A549 (cell line): ENCODE measurements at regions not wholly inside any gene's neighbourhood (a gene's known extent, or its start where the extent isn't known, plus 50 kb on each side); places are given as distances from the start of the nearest gene placed in this dataset.

Source experiments
- CEBPB ChIP-seq, 2 experiments: fragments of >200 bp in 1 of 2; sonication (Bioruptor Twin) in 1 of 2; formaldehyde crosslinking in 1 of 2; IDR thresholded peaks; 2 replicates each; pipeline ENCODE4 v1.6.1; 2012 to 2016
- CHD4 ChIP-seq: fragments of 200-600 bp; sonication (generic); IDR thresholded peaks from 2 replicates; pipeline ENCODE4 v1.6.1; 2016; ENCODE audit warnings: antibody characterized with exemption, mild to moderate bottlenecking, borderline replicate concordance
- FOSL2 ChIP-seq, 2 experiments: fragments of 450-650 bp in 1 of 2; fragments of >200 bp in 1 of 2; sonication (Bioruptor Twin) in 1 of 2; formaldehyde crosslinking; IDR thresholded peaks; 2 replicates each; pipeline versions ENCODE4 v1.5.0 to v1.6.1; 2016 to 2020; ENCODE audit warnings: mild to moderate bottlenecking in 1 of 2, moderate library complexity in 1 of 2
- JUNB ChIP-seq: fragments of >200 bp; sonication (Bioruptor Twin); formaldehyde crosslinking; IDR thresholded peaks from 2 replicates; pipeline ENCODE4 v1.6.1; 2016
- POLR2A ChIP-seq: IDR thresholded peaks from 2 replicates; pipeline ENCODE4 v1.6.1; 2012; ENCODE audit warnings: mild to moderate bottlenecking, low read length
- RAD21 ChIP-seq, 2 experiments: fragments of >200 bp in 1 of 2; sonication (Bioruptor Twin) in 1 of 2; formaldehyde crosslinking in 1 of 2; IDR thresholded peaks in 1 of 2; conservative IDR thresholded peaks in 1 of 2; 2 replicates in 1 of 2; 3 replicates in 1 of 2; pipeline ENCODE4 v1.6.1; 2012 to 2018; ENCODE audit warnings: inconsistent platforms in 1 of 2

GRCh38 chr5:12133520-12133919 is 229.3 kb upstream of the CTNND2 start:
- TF ChIP-seq POLR2A (no peak), CEBPB (IDR thresholded peaks at IDR 0.05) (no peak), RAD21 (conservative IDR thresholded peaks at IDR 0.05 in 1 of 2, IDR thresholded peaks at IDR 0.05 in 1 of 2) (no peak), CHD4 (no peak), JUNB (no peak), FOSL2 (IDR thresholded peaks at IDR 0.05) (no peak), FOSL2 (CRISPR knock-in tag; IDR thresholded peaks at IDR 0.05) (no peak)
